IMR-90 (cell line): ENCODE measurements at regions not wholly inside any gene's neighbourhood (a gene's known extent, or its start where the extent isn't known, plus 50 kb on each side); places are given as distances from the start of the nearest gene placed in this dataset.

Experiments
- ATAC-seq: fragments of 200-7000 bp; cut with Tn5 transposase; 2 replicates; pipeline ENCODE4 v1.9.1; 2020; ENCODE audit warnings: low read depth, mild to moderate bottlenecking, moderate library complexity
- BruUV-seq: library from RNA; stranded (reverse); fragments of 400-500 nt; replicated peaks from 2 replicates; lab custom pipeline; 2021; lab: Mats Ljungman, UMichigan
- CTCF ChIA-PET: fragments of 300-600 bp; formaldehyde crosslinking; extraction: SDS; loops from one replicate; lab custom pipeline; 2021; ENCODE audit warnings: antibody characterized with exemption; lab: Yijun Ruan, JAX
- POLR2A ChIA-PET: fragments of 300-600 bp; sonication (Branson Sonifier 250); formaldehyde crosslinking; loops from one replicate; lab custom pipeline; 2022; ENCODE audit warnings: antibody characterized with exemption; ENCODE audit not compliant: unreplicated experiment; lab: Charles Lee
- DNase-seq: peaks from one replicate; pipeline ENCODE4 v3.0.0; 2013
- H2AFZ ChIP-seq: replicated peaks from 2 replicates; pipeline ENCODE3; 2013; ENCODE audit warnings: low read length, mild to moderate bottlenecking; ENCODE audit not compliant: poor library complexity
- H2AK5ac ChIP-seq: 2 replicates; pipeline ENCODE4 v1.6.1; 2013; ENCODE audit warnings: low read depth, low read length, inconsistent platforms
- H2AK9ac ChIP-seq: replicated peaks from 2 replicates; pipeline ENCODE3; 2013; ENCODE audit warnings: mild to moderate bottlenecking, low read depth, low read length, moderate library complexity; ENCODE audit not compliant: poor library complexity
- H2BK120ac ChIP-seq: 2 replicates; pipeline ENCODE4 v1.6.1; 2013; ENCODE audit warnings: low read depth, low read length, inconsistent platforms
- H2BK15ac ChIP-seq: 3 replicates; pipeline ENCODE4 v1.6.1; 2013; ENCODE audit warnings: low read depth, low read length, inconsistent platforms
- H2BK20ac ChIP-seq: 2 replicates; pipeline ENCODE4 v1.6.1; 2013; ENCODE audit warnings: low read depth, mild to moderate bottlenecking, inconsistent platforms, low read length, moderate library complexity
- H2BK5ac ChIP-seq: 2 replicates; pipeline ENCODE4 v1.6.1; 2013; ENCODE audit warnings: mild to moderate bottlenecking, low read depth, low read length, inconsistent platforms; ENCODE audit not compliant: poor library complexity, severe bottlenecking
- H3K14ac ChIP-seq: replicated peaks from 2 replicates; pipeline ENCODE4 v1.6.1; 2013; ENCODE audit warnings: low read depth, low read length, inconsistent platforms
- H3K18ac ChIP-seq: 2 replicates; pipeline ENCODE4 v1.6.1; 2013; ENCODE audit warnings: low read depth, low read length, control low read depth
- H3K23ac ChIP-seq: 2 replicates; pipeline ENCODE4 v1.6.1; 2013; ENCODE audit warnings: low read depth, low read length, inconsistent platforms
- H3K27ac ChIP-seq: 2 replicates; pipeline ENCODE4 v1.5.1; 2013; ENCODE audit warnings: mild to moderate bottlenecking, control low read depth, low read length; ENCODE audit not compliant: insufficient read depth
- H3K27me3 ChIP-seq: 2 replicates; pipeline ENCODE4 v1.6.1; 2013; ENCODE audit warnings: low read length; ENCODE audit not compliant: control insufficient read depth, insufficient read depth
- H3K36me3 ChIP-seq: 2 replicates; pipeline ENCODE4 v1.6.1; 2013; ENCODE audit warnings: low read length, mixed read lengths; ENCODE audit not compliant: control insufficient read depth, insufficient read depth
- H3K4ac ChIP-seq: 2 replicates; pipeline ENCODE4 v1.6.1; 2013; ENCODE audit warnings: low read depth, low read length, inconsistent platforms
- H3K4me1 ChIP-seq: 2 replicates; pipeline ENCODE4 v1.6.1; 2013; ENCODE audit warnings: low read length, mixed read lengths; ENCODE audit not compliant: control insufficient read depth, insufficient read depth
- H3K4me2 ChIP-seq: 2 replicates; pipeline ENCODE4 v1.6.1; 2013; ENCODE audit warnings: low read depth, mild to moderate bottlenecking, control low read depth, low read length, moderate library complexity
- H3K4me3 ChIP-seq: 2 replicates; pipeline ENCODE4 v1.5.1; 2013; ENCODE audit warnings: low read depth, mild to moderate bottlenecking, control low read depth, low read length, moderate library complexity; ENCODE audit not compliant: insufficient read depth
- H3K56ac ChIP-seq: 2 replicates; pipeline ENCODE4 v1.6.1; 2013; ENCODE audit warnings: low read length, inconsistent platforms; ENCODE audit not compliant: insufficient read depth; ENCODE audit errors: extremely low read depth
- H3K79me1 ChIP-seq, 2 experiments: 2 replicates each; pipeline ENCODE4 v1.6.1; 2013; ENCODE audit warnings: low read length in 2 of 2, inconsistent platforms in 1 of 2, low read depth in 1 of 2
- H3K9ac ChIP-seq: 2 replicates; pipeline ENCODE4 v1.6.1; 2013; ENCODE audit warnings: low read depth, low read length, control low read depth
- H3K9me1 ChIP-seq: 2 replicates; pipeline ENCODE4 v1.6.1; 2013; ENCODE audit warnings: low read length, inconsistent platforms; ENCODE audit not compliant: insufficient read depth
- H3K9me3 ChIP-seq: 2 replicates; pipeline ENCODE4 v1.6.1; 2013; ENCODE audit warnings: low read length; ENCODE audit not compliant: control insufficient read depth, insufficient read depth
- H4K20me1 ChIP-seq: 2 replicates; pipeline ENCODE4 v1.6.1; 2013; ENCODE audit warnings: low read length, inconsistent platforms; ENCODE audit not compliant: insufficient read depth
- H4K5ac ChIP-seq: 2 replicates; pipeline ENCODE4 v1.6.1; 2013; ENCODE audit warnings: mild to moderate bottlenecking, low read depth, low read length, control low read depth
- H4K8ac ChIP-seq, 2 experiments: 2 replicates each; pipeline ENCODE4 v1.6.1; 2013; ENCODE audit warnings: low read depth in 2 of 2, low read length in 2 of 2, control low read depth in 1 of 2, inconsistent platforms in 1 of 2
- H4K91ac ChIP-seq: 2 replicates; pipeline ENCODE4 v1.6.1; 2013; ENCODE audit warnings: low read depth, low read length, inconsistent platforms; ENCODE audit not compliant: insufficient read depth
- CHD1 ChIP-seq: IDR thresholded peaks from 2 replicates; pipeline ENCODE4 v1.6.1; 2012; ENCODE audit warnings: low read depth, low read length, improper control_type of control experiment
- CTCF ChIP-seq: conservative IDR thresholded peaks from 2 replicates; pipeline ENCODE4 v1.5.1; 2012; ENCODE audit warnings: mild to moderate bottlenecking, low read depth, low read length, improper control_type of control experiment
- MAZ ChIP-seq: IDR thresholded peaks from 2 replicates; pipeline ENCODE4 v1.6.1; 2012; ENCODE audit warnings: low read depth, mild to moderate bottlenecking, low read length, improper control_type of control experiment, moderate library complexity, borderline replicate concordance
- RAD21 ChIP-seq: IDR thresholded peaks from 2 replicates; pipeline ENCODE4 v1.6.1; 2012; ENCODE audit warnings: low read length, improper control_type of control experiment
- WGBS, 2 experiments: methylation state at CpG; one replicate each; pipeline versions ENCODE4 v1.1.5 to v1.1.7; 2013; ENCODE audit warnings: missing lambda C conversion rate in 2 of 2; ENCODE audit not compliant: insufficient read length in 1 of 2; ENCODE audit errors: extremely low coverage in 2 of 2; 5-methylcytosine and 5-hydroxymethylcytosine counted together
- dilution Hi-C: fragments of 300-500 bp; cut with HindIII; formaldehyde crosslinking; loops from one replicate; pipeline ENCODE4 v1.14.3; 2018; ENCODE audit warnings: low sequenced_read_pairs; ENCODE audit not compliant: unreplicated experiment
- in situ Hi-C: fragments of 300-500 bp; cut with MboI; formaldehyde crosslinking; loops from 3 replicates; pipeline ENCODE4 v1.14.3; 2019; ENCODE audit warnings: low sequenced_read_pairs, inconsistent platforms, mixed read lengths
- intact Hi-C: fragments of 100-400 bp; cut with micrococcal nuclease; formaldehyde crosslinking; loops from 2 replicates; pipeline ENCODE4 v1.10.0; 2022

GRCh38 chr5:167585184-167585583 lies 706.3 kb upstream of the WWC1 start:
- no peak overlapping the region for H3K9ac ChIP-seq
- H3K36me3 ChIP-seq, result no peaks in the 10 kb centered on the region
- H3K79me1 ChIP-seq, result no peaks in the 10 kb centered on the region
- ChIA-PET POLR2A (interaction anchor here (0.6 kb wide), 1 partner anchor 10 kb away, joined by 7 read pairs; no protein-coding TSS in a partner anchor), CTCF (no interaction called here)
- TF ChIP-seq MAZ (no peak), CTCF (no peak), RAD21 (no peak), CHD1 (no peak)
- H2BK15ac ChIP-seq, result no peak overlapping the region
- BruUV-seq, result no TSS peak
- H3K9me3 ChIP-seq, result no peaks in the 10 kb centered on the region
- no peak overlapping the region for H3K18ac ChIP-seq
- no CpG with 5 or more reads among the region's 2 CpGs for WGBS, 2 experiments
- in situ Hi-C loops (no loop called here), dilution Hi-C loops (no loop called here), intact Hi-C loops (no loop called here)
- no peak for DNase-seq
- no peak for ATAC-seq
- H3K27me3 ChIP-seq, result no peaks in the 10 kb centered on the region
- no peak overlapping the region for H2AFZ ChIP-seq
- H4K20me1 ChIP-seq, result no peaks in the 10 kb centered on the region
- no peak overlapping the region for H3K4ac ChIP-seq
- H4K5ac ChIP-seq, result no peak overlapping the region
- no peak overlapping the region for H4K8ac ChIP-seq
- H3K4me2 ChIP-seq, result no peak overlapping the region
- no peak overlapping the region for H2AK9ac ChIP-seq
- no peak overlapping the region for H3K27ac ChIP-seq
- H2BK120ac ChIP-seq, result no peak overlapping the region
- H3K4me1 ChIP-seq, result no peaks in the 10 kb centered on the region
- no peak overlapping the region for H2BK20ac ChIP-seq
- no peak overlapping the region for H3K4me3 ChIP-seq
- H2AK5ac ChIP-seq, result no peak overlapping the region
- no peak overlapping the region for H3K23ac ChIP-seq
- H3K14ac ChIP-seq, result no peak overlapping the region
- no peak overlapping the region for H4K91ac ChIP-seq
- no peak overlapping the region for H3K56ac ChIP-seq
- no peaks in the 10 kb centered on the region for H3K9me1 ChIP-seq
- H2BK5ac ChIP-seq, result no peak overlapping the region
